H1 (cell line): ENCODE measurements at regions not wholly inside any gene's neighbourhood (a gene's known extent, or its start where the extent isn't known, plus 50 kb on each side); places are given as distances from the start of the nearest gene placed in this dataset.
A peak's percentile ranks its signal among the peaks of the same experiment; 100 is the strongest.

Experiments
- CBX8 ChIP-seq: fragments of 300-800, 300-1000 bp; sonication (generic); IDR thresholded peaks from 2 replicates; pipeline ENCODE4 v1.7.1; 2016; ENCODE audit warnings: low read depth, low read length, borderline replicate concordance
- EGR1 ChIP-seq: IDR thresholded peaks from 2 replicates; pipeline ENCODE4 v1.6.1; 2011; ENCODE audit warnings: low read depth, low read length, borderline replicate concordance
- KDM4A ChIP-seq: IDR thresholded peaks from one replicate; pipeline ENCODE4 v1.7.1; 2012; ENCODE audit warnings: low read depth, mild to moderate bottlenecking, moderate library complexity, low read length, inconsistent platforms; ENCODE audit not compliant: severe bottlenecking
- PHF8 ChIP-seq: fragments of 200-600 bp; sonication (generic); conservative IDR thresholded peaks from 2 replicates; pipeline ENCODE4 v1.7.1; 2012; ENCODE audit warnings: low read depth, mild to moderate bottlenecking, inconsistent platforms, low read length, moderate library complexity
- SIN3A ChIP-seq, 2 experiments: IDR thresholded peaks in 1 of 2; conservative IDR thresholded peaks in 1 of 2; 2 replicates each; pipeline ENCODE4 v1.6.1; 2011 to 2012; ENCODE audit warnings: low read length in 2 of 2, improper control_type of control experiment in 1 of 2, low read depth in 1 of 2, mild to moderate bottlenecking in 1 of 2
- SIRT6 ChIP-seq: IDR thresholded peaks from one replicate; pipeline ENCODE4 v1.7.1; 2012; ENCODE audit warnings: low read length, inconsistent platforms
- SP1 ChIP-seq: IDR thresholded peaks from 2 replicates; pipeline ENCODE4 v1.6.1; 2011; ENCODE audit warnings: low read depth, low read length
- SP2 ChIP-seq: IDR thresholded peaks from 2 replicates; pipeline ENCODE4 v1.6.1; 2012; ENCODE audit warnings: mild to moderate bottlenecking, low read length, inconsistent platforms
- SUZ12 ChIP-seq: fragments of 200-600 bp; sonication (generic); IDR thresholded peaks from 2 replicates; pipeline ENCODE4 v1.6.1; 2012; ENCODE audit warnings: mild to moderate bottlenecking, inconsistent platforms, low read length, moderate library complexity, mixed read lengths
- TCF12 ChIP-seq: IDR thresholded peaks from 2 replicates; pipeline ENCODE4 v1.6.1; 2011; ENCODE audit warnings: low read depth, mild to moderate bottlenecking, low read length
- TF ChIP-seq, protein P1 (sequence below): fragments of 300-600 bp; sonication (generic); IDR thresholded peaks from 2 replicates; pipeline ENCODE4 v1.7.1; 2012; ENCODE audit warnings: low read length, moderate library complexity, mild to moderate bottlenecking, inconsistent platforms; ENCODE audit not compliant: insufficient replicate concordance

DNA sequence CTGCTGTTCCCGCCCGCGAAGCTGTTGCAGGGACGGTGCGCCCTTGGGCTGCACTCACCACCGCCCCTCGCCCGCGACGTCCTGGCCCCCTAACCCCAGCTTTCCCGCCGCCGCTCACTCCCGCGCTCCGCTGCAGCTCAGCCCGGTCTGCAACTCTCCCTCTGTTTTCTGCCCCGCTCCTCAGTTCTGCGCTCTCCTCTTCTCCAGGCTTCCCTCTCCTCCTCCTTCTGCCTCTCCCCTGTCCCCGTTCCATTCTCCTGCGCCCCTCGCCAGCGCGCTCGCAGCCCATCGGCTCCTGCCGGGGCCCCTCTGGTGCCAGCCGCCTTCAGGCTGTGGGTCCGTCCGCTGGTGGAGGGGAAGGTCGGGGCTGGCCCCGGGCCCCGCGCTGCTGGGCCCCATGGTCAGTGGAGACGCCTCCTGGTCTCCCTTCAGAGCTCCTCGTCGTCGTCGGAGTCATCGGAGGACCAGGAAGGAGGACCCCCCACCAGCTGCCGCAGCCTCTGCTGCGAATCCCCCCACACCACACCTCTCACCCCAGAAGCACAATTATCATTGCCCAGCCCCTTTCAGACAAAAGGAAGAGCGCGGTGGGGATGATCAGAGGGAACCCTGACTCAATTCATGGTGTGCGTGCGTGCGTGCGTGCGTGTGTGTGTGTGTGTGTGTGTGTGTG, 223.2 kb upstream of the FOXF1 start (continued):
- TF ChIP-seq, protein P1, sequence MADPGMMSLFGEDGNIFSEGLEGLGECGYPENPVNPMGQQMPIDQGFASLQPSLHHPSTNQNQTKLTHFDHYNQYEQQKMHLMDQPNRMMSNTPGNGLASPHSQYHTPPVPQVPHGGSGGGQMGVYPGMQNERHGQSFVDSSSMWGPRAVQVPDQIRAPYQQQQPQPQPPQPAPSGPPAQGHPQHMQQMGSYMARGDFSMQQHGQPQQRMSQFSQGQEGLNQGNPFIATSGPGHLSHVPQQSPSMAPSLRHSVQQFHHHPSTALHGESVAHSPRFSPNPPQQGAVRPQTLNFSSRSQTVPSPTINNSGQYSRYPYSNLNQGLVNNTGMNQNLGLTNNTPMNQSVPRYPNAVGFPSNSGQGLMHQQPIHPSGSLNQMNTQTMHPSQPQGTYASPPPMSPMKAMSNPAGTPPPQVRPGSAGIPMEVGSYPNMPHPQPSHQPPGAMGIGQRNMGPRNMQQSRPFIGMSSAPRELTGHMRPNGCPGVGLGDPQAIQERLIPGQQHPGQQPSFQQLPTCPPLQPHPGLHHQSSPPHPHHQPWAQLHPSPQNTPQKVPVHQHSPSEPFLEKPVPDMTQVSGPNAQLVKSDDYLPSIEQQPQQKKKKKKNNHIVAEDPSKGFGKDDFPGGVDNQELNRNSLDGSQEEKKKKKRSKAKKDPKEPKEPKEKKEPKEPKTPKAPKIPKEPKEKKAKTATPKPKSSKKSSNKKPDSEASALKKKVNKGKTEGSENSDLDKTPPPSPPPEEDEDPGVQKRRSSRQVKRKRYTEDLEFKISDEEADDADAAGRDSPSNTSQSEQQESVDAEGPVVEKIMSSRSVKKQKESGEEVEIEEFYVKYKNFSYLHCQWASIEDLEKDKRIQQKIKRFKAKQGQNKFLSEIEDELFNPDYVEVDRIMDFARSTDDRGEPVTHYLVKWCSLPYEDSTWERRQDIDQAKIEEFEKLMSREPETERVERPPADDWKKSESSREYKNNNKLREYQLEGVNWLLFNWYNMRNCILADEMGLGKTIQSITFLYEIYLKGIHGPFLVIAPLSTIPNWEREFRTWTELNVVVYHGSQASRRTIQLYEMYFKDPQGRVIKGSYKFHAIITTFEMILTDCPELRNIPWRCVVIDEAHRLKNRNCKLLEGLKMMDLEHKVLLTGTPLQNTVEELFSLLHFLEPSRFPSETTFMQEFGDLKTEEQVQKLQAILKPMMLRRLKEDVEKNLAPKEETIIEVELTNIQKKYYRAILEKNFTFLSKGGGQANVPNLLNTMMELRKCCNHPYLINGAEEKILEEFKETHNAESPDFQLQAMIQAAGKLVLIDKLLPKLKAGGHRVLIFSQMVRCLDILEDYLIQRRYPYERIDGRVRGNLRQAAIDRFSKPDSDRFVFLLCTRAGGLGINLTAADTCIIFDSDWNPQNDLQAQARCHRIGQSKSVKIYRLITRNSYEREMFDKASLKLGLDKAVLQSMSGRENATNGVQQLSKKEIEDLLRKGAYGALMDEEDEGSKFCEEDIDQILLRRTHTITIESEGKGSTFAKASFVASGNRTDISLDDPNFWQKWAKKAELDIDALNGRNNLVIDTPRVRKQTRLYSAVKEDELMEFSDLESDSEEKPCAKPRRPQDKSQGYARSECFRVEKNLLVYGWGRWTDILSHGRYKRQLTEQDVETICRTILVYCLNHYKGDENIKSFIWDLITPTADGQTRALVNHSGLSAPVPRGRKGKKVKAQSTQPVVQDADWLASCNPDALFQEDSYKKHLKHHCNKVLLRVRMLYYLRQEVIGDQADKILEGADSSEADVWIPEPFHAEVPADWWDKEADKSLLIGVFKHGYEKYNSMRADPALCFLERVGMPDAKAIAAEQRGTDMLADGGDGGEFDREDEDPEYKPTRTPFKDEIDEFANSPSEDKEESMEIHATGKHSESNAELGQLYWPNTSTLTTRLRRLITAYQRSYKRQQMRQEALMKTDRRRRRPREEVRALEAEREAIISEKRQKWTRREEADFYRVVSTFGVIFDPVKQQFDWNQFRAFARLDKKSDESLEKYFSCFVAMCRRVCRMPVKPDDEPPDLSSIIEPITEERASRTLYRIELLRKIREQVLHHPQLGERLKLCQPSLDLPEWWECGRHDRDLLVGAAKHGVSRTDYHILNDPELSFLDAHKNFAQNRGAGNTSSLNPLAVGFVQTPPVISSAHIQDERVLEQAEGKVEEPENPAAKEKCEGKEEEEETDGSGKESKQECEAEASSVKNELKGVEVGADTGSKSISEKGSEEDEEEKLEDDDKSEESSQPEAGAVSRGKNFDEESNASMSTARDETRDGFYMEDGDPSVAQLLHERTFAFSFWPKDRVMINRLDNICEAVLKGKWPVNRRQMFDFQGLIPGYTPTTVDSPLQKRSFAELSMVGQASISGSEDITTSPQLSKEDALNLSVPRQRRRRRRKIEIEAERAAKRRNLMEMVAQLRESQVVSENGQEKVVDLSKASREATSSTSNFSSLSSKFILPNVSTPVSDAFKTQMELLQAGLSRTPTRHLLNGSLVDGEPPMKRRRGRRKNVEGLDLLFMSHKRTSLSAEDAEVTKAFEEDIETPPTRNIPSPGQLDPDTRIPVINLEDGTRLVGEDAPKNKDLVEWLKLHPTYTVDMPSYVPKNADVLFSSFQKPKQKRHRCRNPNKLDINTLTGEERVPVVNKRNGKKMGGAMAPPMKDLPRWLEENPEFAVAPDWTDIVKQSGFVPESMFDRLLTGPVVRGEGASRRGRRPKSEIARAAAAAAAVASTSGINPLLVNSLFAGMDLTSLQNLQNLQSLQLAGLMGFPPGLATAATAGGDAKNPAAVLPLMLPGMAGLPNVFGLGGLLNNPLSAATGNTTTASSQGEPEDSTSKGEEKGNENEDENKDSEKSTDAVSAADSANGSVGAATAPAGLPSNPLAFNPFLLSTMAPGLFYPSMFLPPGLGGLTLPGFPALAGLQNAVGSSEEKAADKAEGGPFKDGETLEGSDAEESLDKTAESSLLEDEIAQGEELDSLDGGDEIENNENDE: no peak
- TF ChIP-seq CBX8 (no peak), TCF12 (no peak), SIN3A (conservative IDR thresholded peaks at IDR 0.05 in 1 of 2, IDR thresholded peaks at IDR 0.05 in 1 of 2; ENCODE audit: low read depth in 1 of 2, low read length in 2 of 2) (no peak), KDM4A (peak; percentile 60), SP1 (no peak), SP2 (no peak), EGR1 (peak; percentile 94; the same call in 1 of the 2 replicates), SUZ12 (peak; percentile 91), SIRT6 (no peak), PHF8 (0 out of 2 replicates have a peak, but pooled peaks have one; percentile 17)
